Keratinocyte (primary cell): ENCODE measurements at regions not wholly inside any gene's neighbourhood (a gene's known extent, or its start where the extent isn't known, plus 50 kb on each side); places are given as distances from the start of the nearest gene placed in this dataset.

Source experiments
- DNase-seq: peaks from one replicate; pipeline ENCODE4 v3.0.0-alpha.2; 2011; ENCODE audit warnings: low read depth, missing footprints, low spot score
- FAIRE-seq: peaks from 2 replicates; lab custom pipeline; 2011; peaks lifted over from hg19 to GRCh38; lab: Jason Lieb, UNC
- H2AFZ ChIP-seq: 2 replicates; pipeline ENCODE4 v1.6.0; 2012; ENCODE audit warnings: low read length, control low read depth, inconsistent platforms; ENCODE audit not compliant: control insufficient read depth
- H3K27ac ChIP-seq: 2 replicates; pipeline ENCODE4 v1.5.1; 2011; ENCODE audit warnings: low read length; ENCODE audit not compliant: control insufficient read depth, insufficient read depth
- H3K27me3 ChIP-seq: 3 replicates; pipeline ENCODE4 v1.6.0; 2011; ENCODE audit warnings: low read length; ENCODE audit not compliant: control insufficient read depth, insufficient read depth; ENCODE audit errors: extremely low read depth
- H3K36me3 ChIP-seq, 2 experiments: 2 replicates in 1 of 2; 3 replicates in 1 of 2; pipeline ENCODE4 v1.5.1; 2011; ENCODE audit warnings: low read length in 2 of 2, mild to moderate bottlenecking in 1 of 2; ENCODE audit not compliant: control insufficient read depth in 2 of 2, insufficient read depth in 2 of 2; ENCODE audit errors: extremely low read depth in 1 of 2
- H3K4me1 ChIP-seq: 3 replicates; pipeline ENCODE4 v1.5.1; 2011; ENCODE audit warnings: low read length; ENCODE audit not compliant: control insufficient read depth, insufficient read depth; ENCODE audit errors: extremely low read depth
- H3K4me2 ChIP-seq: 3 replicates; pipeline ENCODE4 v1.6.0; 2011; ENCODE audit warnings: low read depth, low read length; ENCODE audit not compliant: control insufficient read depth, insufficient read depth; ENCODE audit errors: extremely low read depth
- H3K4me3 ChIP-seq, 3 experiments: fragments of 200-600 bp in 1 of 3; sonication (generic) in 1 of 3; 2 replicates in 2 of 3; 3 replicates in 1 of 3; pipeline ENCODE4 v1.5.1; 2011 to 2016; ENCODE audit warnings: low read length in 3 of 3, mild to moderate bottlenecking in 3 of 3, control low read depth in 2 of 3, inconsistent platforms in 1 of 3, low read depth in 1 of 3, mixed read lengths in 1 of 3, mixed run types in 1 of 3, moderate library complexity in 1 of 3; ENCODE audit not compliant: control insufficient read depth in 2 of 3, insufficient read depth in 2 of 3; ENCODE audit errors: extremely low read depth in 1 of 3
- H3K79me2 ChIP-seq: 2 replicates; pipeline ENCODE4 v1.6.0; 2012; ENCODE audit warnings: low read length; ENCODE audit not compliant: control insufficient read depth, insufficient read depth
- H3K9ac ChIP-seq: 3 replicates; pipeline ENCODE4 v1.6.0; 2011; ENCODE audit warnings: low read length; ENCODE audit not compliant: control insufficient read depth, insufficient read depth; ENCODE audit errors: extremely low read depth
- H3K9me1 ChIP-seq: 3 replicates; pipeline ENCODE4 v1.6.0; 2011; ENCODE audit warnings: low read length; ENCODE audit not compliant: control insufficient read depth, insufficient read depth; ENCODE audit errors: extremely low read depth
- H3K9me3 ChIP-seq: 2 replicates; pipeline ENCODE4 v1.5.1; 2012; ENCODE audit warnings: low read depth, low read length; ENCODE audit not compliant: control insufficient read depth
- H4K20me1 ChIP-seq: 3 replicates; pipeline ENCODE4 v1.6.0; 2011; ENCODE audit warnings: low read length; ENCODE audit not compliant: control insufficient read depth, insufficient read depth; ENCODE audit errors: extremely low read depth
- EZH2 ChIP-seq: IDR thresholded peaks from one replicate; pipeline ENCODE4 v1.6.1; 2012; ENCODE audit warnings: inconsistent platforms, mild to moderate bottlenecking, low read length, moderate library complexity
- dilution Hi-C: fragments of 300-500 bp; cut with MboI; formaldehyde crosslinking; loops from one replicate; pipeline ENCODE4 v1.7.0; 2020; ENCODE audit warnings: low sequenced_read_pairs; ENCODE audit not compliant: extremely low pct_ligation_motif_present
- TF ChIP-seq, protein P1 (sequence below), 3 experiments: IDR thresholded peaks in 1 of 3; conservative IDR thresholded peaks in 1 of 3; optimal IDR thresholded peaks in 1 of 3; 2 replicates in 2 of 3; 3 replicates in 1 of 3; pipeline versions ENCODE3 to v1.5.1; 2011; ENCODE audit warnings: low read length in 3 of 3, mild to moderate bottlenecking in 3 of 3, moderate library complexity in 2 of 3, control low read depth in 1 of 3, inconsistent platforms in 1 of 3; ENCODE audit not compliant: insufficient read depth in 2 of 3; ENCODE audit errors: extremely low read depth in 1 of 3

GRCh38 chr6:169041078-169041477 lies 212.6 kb downstream of the THBS2 start:
- H3K9ac ChIP-seq = no peak overlapping the region
- H3K27ac ChIP-seq = no peak overlapping the region
- H2AFZ ChIP-seq = no peak overlapping the region
- H4K20me1 ChIP-seq = no peaks in the 10 kb centered on the region
- no peak for DNase-seq
- dilution Hi-C loops = no loop called here
- H3K4me2 ChIP-seq = no peak overlapping the region
- FAIRE-seq = no peak
- no peaks in the 10 kb centered on the region for H3K9me3 ChIP-seq
- H3K4me3 ChIP-seq = no peak overlapping the region
- no peaks in the 10 kb centered on the region for H3K36me3 ChIP-seq
- H3K27me3 ChIP-seq = peaks cover 8% of the 10 kb centered on the region
- no peaks in the 10 kb centered on the region for H3K79me2 ChIP-seq
- H3K4me1 ChIP-seq = peaks cover under 1% of the 10 kb centered on the region
- TF ChIP-seq EZH2 = no peak
- TF ChIP-seq, protein P1, sequence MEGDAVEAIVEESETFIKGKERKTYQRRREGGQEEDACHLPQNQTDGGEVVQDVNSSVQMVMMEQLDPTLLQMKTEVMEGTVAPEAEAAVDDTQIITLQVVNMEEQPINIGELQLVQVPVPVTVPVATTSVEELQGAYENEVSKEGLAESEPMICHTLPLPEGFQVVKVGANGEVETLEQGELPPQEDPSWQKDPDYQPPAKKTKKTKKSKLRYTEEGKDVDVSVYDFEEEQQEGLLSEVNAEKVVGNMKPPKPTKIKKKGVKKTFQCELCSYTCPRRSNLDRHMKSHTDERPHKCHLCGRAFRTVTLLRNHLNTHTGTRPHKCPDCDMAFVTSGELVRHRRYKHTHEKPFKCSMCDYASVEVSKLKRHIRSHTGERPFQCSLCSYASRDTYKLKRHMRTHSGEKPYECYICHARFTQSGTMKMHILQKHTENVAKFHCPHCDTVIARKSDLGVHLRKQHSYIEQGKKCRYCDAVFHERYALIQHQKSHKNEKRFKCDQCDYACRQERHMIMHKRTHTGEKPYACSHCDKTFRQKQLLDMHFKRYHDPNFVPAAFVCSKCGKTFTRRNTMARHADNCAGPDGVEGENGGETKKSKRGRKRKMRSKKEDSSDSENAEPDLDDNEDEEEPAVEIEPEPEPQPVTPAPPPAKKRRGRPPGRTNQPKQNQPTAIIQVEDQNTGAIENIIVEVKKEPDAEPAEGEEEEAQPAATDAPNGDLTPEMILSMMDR (optimal IDR thresholded peaks at IDR 0.05 in 1 of 3, IDR thresholded peaks at IDR 0.05 in 1 of 3, conservative IDR thresholded peaks at IDR 0.05 in 1 of 3; ENCODE audit: extremely low read depth in 1 of 3, insufficient read depth in 2 of 3, low read length in 3 of 3) = no peak
- H3K9me1 ChIP-seq = no peaks in the 10 kb centered on the region

DNA sequence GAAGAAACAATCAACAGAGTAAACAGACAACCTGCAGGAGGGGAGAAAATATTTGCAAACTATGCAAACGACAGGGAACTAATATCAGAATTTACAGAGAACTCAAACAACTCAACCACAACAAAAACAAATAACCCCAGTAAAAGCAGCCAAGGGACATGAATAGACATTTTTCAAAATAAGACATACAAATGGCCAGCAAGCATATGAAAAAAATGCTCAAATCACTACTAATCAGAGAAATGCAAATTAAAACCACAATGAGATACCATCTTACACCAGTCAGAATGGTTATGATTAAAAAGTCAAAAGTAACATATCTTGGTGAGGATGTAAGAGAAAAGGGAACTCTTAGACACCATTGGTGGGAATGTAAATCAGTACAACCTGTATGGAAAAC lies 215.0 kb downstream of the THBS2 start:
- Histone ChIP-seq H3K79me2 (no peaks in the 10 kb centered on the region), H3K4me1 (peaks cover 11% of the 10 kb centered on the region), H4K20me1 (no peaks in the 10 kb centered on the region), H3K36me3 (no peaks in the 10 kb centered on the region), H3K4me2 (no peak overlapping the region), H3K9ac (no peak overlapping the region), H3K4me3 (no peak overlapping the region), H3K27me3 (peaks cover 6% of the 10 kb centered on the region), H2AFZ (no peak overlapping the region), H3K9me1 (no peaks in the 10 kb centered on the region), H3K9me3 (no peaks in the 10 kb centered on the region), H3K27ac (no peak overlapping the region)
- dilution Hi-C loops = no loop called here
- TF ChIP-seq, protein P1 (optimal IDR thresholded peaks at IDR 0.05 in 1 of 3, IDR thresholded peaks at IDR 0.05 in 1 of 3, conservative IDR thresholded peaks at IDR 0.05 in 1 of 3; ENCODE audit: extremely low read depth in 1 of 3, insufficient read depth in 2 of 3, low read length in 3 of 3) = no peak
- no peak for TF ChIP-seq EZH2
- FAIRE-seq = no peak
- DNase-seq = no peak
